Gastrocnemius medialis (tissue), 4 donors: ENCODE measurements at regions not wholly inside any gene's neighbourhood (a gene's known extent, or its start where the extent isn't known, plus 50 kb on each side); places are given as distances from the start of the nearest gene placed in this dataset.

Experiments
- CTCF ChIP-seq, 5 experiments: fragments of 450-650 bp in 3 of 5; fragments of 200-600 bp in 2 of 5; sonication (generic) in 2 of 5; IDR thresholded peaks in 4 of 5; conservative IDR thresholded peaks in 1 of 5; 1 replicate in 4 of 5; 2 replicates in 1 of 5; pipeline ENCODE4 v1.5.1; 2016 to 2019; ENCODE audit warnings: antibody characterized with exemption in 5 of 5, mild to moderate bottlenecking in 3 of 5, moderate library complexity in 3 of 5
- POLR2A ChIP-seq, 2 donors: fragments of 450-650 bp; IDR thresholded peaks; one replicate each; pipeline ENCODE4 v1.6.1; 2017; ENCODE audit warnings: antibody characterized with exemption in 2 of 2, mild to moderate bottlenecking in 2 of 2, moderate library complexity in 2 of 2

- TF ChIP-seq CTCF (IDR thresholded peaks at IDR 0.05 in 4 of 5, conservative IDR thresholded peaks at IDR 0.05 in 1 of 5) (no peak), POLR2A (IDR thresholded peaks at IDR 0.05) (no peak)
Measured at GRCh38 chr9:26535151-26535550, 357.5 kb downstream of the CAAP1 start.
